HG02588 (cell line): ENCODE measurements at regions not wholly inside any gene's neighbourhood (a gene's known extent, or its start where the extent isn't known, plus 50 kb on each side); places are given as distances from the start of the nearest gene placed in this dataset.

Source experiments
- ATAC-seq: cut with Tn5 transposase; IDR thresholded peaks from one replicate; pipeline ENCODE4 v1.9.1; 2021; ENCODE audit warnings: mild to moderate bottlenecking, moderate library complexity; ENCODE audit not compliant: unreplicated experiment

DNA sequence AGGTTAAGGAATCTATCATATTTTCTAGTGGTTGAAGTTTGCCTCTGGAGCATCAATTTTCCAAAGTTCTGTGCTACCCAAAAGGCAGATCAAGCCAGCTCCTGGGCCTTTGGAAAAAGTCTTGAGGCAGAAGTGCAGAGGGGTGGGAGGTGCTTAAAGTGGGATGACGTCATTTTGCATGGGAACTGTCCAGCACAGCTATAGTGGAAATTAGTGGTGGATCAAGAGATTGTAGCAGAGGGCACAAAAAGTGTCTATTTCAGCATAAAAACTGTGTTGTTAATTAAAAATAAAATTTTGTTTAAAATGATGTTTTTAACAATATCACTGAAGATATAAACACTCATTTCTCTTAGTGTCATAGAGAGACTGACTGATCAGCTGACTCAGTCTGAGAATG lies 221.9 kb downstream of the LRRN1 start:
- ATAC-seq: no peak

DNA sequence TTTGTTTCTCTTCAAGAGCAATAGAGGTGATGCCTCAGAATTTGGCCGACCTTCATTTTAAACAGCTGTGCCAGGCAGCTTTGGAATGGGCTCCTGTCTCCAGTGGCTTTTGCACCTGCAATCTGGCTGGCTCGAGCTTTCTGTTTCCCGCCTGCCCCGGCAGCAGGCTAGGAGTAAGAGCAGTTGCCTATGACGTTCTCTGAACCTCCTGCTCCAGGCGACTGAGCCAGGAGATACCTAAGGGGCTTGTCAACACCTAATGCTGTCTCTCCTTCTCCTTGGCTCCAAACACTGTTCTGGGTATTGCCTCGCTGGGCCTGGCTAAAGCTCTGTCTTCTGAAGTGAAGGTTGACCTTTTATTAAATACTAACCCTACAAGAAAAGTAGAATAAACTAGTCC lies 229.9 kb downstream of the LRRN1 start:
- no peak for ATAC-seq

DNA sequence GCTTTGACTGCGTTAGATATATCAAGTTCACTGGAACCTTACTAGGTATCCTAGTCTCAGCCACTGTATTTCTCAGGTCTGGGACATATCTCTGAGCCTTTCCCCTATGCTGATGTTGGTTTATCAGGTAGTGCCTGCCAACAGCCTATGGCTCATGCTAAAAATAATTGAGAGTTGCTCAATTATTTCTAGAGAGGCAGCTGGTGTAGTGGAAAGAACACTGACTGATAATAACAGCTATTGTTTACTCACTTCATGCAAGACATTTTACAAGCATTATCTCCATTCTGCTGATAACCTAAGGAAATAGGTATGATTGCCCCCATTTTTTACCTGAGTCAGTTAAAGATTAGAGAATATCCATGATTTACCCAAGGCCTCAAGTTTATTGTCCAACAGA lies 231.4 kb downstream of the LRRN1 start:
- no peak for ATAC-seq

DNA sequence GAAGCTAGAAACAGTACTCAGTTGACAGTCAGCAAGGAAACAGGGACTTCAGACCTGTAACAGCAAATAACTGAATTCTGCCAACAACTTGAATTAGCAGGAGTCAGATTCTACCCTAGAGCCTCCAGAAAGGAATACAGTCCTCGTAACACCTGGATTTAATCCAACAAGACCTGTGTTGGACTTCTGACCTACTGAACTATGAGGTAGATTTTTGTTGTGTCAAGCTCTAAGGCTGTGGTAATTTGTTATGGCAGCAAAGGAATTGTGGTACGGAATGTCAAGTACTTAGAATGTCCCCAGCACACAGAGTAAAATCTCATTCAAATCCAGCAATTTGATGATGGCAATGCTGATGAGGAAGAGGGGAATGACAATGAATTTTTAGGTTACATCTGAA lies 234.1 kb downstream of the LRRN1 start:
- no peak for ATAC-seq

DNA sequence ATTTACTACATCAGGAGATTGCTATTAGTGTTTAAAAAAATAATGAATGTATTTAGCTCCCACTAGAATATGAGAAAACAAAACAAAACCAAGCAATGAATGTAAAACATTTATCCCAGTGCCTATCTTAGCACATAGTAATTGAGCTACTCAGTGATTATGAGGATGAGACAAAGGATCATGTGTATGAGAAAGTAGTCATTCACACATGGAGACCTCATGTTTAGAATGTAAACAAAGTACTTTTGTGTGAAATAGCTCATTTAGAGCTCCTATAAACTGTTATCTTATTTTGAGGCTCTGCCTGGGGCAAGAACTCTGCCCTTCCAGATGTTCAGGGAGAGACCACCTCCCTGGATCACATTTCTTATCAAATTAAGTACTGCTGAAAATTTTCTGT lies 236.8 kb downstream of the LRRN1 start:
- ATAC-seq: no peak

DNA sequence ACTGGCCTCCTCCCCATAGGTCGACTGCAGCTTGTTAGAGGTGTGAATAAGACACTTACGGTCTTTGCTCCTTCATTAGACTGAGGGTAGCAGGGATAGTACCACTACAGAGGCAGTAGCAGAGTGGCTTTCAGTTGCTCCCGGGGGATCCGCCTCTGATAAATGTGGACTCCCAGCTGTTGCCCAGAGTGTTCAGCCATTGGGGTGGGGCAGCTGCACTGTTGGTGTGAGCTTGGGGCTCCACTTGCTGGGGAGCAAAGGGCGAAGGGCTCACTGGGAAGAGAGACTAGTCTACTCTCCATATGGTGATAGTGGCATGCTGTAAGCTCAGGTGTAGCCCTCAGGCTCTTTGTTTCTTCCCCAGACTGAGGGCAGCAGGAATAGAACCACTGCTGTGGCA lies 239.1 kb downstream of the LRRN1 start:
- ATAC-seq: no peak

DNA sequence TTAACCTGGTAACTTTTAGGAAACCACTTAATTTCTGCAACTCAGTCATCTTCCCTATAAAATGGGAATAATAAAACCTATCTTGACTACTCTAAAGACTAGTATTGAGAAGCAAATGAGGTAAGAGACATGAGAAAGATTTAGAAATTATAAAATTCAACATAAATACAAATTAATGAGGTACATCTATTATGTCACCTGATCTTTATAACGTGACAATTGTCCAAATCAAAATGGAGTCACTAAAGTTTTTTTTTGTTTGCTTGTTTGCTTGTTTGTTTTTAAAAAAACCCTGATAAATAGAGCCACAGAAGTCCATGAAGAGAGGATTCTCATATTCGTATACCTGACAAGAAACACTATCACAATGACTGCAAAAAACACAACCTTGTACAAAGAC lies 242.8 kb downstream of the LRRN1 start:
- ATAC-seq: no peak

DNA sequence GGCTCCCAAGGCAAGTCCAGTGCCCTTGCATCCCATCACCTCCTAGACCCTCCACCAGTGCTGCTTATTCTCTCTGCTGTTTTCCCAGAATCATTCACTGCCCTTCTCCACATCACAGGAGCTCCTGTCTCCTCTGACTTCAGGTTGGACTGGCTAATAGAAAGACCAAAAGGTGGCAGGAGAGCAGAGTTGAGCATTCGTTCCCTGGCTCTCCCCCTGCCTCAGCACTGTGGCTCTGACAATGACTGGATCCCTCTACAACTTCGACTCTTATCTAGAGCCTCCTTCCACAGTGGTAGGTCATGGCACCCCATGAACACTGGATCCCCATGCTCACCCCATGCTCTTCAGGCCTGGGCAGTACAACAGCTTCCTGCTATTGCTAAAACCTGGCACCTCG lies 243.6 kb downstream of the LRRN1 start:
- ATAC-seq: no peak

DNA sequence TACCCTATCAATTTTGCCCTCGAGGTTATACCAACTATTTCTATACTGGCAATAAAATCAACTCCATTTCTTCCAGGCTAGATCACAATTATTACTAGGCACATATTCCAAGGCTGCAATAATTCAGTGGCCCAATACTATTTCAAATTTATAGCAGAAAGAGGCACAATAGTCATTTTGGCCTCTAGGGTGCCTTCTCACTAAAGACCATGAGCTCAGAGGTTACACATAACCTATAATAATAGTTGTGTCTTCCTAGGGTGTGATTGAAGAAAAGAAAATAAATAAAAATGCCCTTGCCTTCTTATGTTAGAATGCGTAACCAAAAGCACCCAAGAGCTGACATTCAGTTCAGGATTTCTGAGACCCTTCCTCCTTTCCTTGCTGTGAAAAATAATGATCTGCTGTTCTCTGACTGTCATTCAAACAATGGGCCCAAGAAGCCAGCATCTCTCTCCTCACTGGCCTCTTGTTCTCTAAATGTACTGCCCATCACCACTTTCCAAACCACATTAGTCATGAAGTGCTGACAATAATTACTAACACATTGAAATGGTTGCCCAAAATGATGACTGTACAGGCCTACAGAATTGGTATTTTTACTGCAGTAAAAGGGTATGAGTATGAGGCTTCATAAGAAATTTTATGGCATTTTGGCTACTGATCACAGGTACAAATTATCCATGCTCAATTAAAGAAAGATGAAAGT lies 244.8 kb downstream of the LRRN1 start:
- no peak for ATAC-seq

DNA sequence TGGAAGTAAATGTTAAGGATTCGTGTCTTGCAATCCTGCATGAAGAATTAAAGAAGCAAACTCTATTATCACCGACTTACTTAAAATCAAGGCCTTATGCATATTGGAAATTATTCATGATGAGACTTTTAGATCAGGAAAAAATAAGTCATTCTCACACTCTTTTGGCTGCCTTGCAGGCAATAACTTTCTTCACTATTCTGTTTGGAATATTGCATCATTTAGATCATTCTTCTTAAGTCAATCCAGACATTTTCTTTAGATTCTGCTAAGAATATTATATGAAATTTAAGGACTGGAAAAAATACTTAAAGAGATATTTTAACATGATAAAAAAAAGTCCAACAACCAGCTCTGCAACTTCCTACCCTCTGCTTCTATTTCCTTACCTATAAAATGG lies 245.4 kb downstream of the LRRN1 start:
- no peak for ATAC-seq

DNA sequence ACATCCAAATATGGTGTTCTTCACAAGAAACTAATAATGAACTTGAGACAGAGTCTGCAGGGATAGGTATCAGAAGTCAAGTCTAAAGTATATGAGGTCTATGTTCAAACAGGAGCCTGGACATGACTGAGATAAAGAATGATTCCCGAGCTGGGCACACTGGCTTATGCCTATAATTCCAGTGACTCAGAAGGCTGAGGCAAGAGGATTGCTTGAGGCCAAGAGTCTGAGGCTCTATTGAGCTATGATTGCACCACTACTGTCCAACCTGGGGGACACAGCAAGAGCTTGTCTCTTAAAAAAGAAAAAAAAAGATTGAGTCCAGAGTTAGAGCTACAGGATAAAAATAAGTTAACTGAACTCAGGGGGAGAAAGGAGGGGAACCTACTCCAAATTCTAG lies 246.5 kb downstream of the LRRN1 start:
- no peak for ATAC-seq

DNA sequence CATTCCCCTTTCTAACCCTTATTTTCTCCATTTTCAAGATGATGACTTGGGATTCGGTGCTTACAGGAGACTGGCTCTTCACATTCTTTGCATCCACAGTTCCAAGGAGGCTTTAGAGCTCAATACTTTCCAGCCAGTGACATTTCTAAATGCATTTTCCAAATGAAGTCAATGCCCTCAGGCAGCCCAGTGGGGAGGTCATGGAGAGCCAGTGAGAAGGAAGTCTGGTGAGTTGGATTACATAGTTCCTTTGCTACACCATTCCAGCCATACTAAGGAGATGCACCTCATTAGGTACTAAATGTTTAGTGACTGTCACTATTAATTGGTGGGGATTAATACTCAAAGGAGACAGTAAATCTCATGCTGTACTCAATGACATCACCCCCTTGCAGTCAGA lies 248.1 kb downstream of the LRRN1 start:
- no peak for ATAC-seq

DNA sequence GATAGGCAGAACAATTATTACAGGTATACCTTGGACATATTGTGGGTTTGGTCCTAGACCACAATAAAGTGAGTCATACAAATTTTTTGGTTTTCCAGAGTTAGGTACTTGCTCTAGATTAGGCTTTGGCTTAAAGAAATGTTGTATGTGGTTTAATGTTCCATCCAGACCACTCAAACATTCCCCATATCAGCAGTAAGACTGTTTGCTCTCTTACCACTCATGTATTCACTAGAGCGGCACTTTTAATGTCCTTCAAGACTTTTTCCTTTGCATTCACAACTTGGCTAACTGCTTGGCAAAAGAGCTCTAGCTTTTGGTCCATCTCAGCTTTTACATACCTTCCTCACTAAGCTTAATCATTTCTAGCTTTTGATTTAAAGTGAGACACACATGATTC lies 250.5 kb upstream of the SETMAR start:
- no peak for ATAC-seq

DNA sequence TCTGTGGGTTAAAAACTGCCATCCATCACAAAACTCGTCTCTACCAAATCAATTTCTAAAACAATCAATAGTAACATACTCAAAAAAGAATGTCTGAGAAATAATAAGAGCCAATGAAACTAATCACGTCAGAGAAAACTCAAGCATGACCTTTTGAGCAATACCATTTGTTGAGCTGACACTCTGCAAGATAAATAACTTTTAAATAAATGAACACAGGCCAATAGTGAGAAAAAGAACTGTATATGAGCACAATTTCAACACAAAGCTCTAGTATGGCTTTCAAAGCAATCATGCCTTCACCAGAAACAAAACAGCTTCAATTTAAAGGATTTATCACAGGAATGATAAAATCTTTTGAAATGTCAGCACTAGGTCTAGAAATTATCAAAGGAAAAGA lies 249.2 kb upstream of the SETMAR start:
- ATAC-seq: no peak

DNA sequence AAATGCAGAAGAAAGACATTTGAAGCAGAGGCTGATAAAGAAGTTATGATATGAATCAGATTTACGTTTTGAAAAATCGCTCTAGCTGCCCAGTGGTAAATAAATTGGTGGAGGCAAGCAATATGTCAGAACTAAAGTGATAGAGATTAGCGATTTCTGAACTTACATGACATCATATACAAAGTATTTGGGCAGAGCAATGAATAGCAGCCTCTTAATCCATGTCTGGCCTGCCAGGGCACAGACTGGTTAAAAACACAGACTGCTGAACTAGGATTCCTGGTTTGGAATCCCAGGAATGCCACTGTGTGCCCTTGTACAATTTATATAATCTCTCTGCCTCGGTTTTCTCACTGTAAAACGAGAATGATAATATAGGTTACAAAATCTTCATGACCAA lies 243.1 kb upstream of the SETMAR start:
- ATAC-seq: no peak

DNA sequence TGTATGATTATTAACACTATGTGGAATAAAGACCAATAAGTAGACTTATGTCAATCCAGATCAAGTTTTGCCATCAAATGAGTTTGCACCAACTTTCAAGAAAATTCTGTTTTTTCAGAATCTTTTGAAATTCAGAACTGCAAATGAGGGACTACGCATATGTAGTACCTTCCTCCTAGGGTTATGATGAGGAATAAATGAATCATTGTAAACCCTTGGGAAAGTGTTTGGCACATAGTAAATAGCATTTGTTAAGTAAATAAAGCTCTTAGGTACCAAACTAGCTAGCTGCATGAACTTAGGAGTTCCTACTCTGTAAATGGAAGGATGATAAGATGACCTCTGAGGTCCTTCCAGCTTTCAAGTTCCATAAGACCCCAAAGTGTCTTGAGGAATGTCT lies 242.6 kb upstream of the SETMAR start:
- no peak for ATAC-seq

DNA sequence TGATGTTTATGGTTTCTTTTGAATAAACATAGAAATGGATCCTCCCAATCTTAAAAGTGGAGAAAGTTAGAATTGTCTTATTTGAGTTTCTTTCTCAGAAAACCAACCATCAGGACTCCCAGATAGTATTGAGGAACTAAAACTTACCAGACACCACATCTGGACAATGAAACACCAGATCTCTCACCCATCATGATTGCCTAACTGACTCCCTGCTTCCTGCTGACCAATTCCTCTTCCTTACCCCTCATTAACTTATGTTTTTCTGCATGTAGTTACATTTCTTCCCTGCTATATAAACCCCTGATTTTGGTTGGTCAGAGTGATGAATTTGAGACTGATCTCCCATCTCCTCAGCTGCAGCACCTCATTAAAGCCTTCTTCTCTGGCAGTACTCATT lies 242.0 kb upstream of the SETMAR start:
- ATAC-seq: no peak

DNA sequence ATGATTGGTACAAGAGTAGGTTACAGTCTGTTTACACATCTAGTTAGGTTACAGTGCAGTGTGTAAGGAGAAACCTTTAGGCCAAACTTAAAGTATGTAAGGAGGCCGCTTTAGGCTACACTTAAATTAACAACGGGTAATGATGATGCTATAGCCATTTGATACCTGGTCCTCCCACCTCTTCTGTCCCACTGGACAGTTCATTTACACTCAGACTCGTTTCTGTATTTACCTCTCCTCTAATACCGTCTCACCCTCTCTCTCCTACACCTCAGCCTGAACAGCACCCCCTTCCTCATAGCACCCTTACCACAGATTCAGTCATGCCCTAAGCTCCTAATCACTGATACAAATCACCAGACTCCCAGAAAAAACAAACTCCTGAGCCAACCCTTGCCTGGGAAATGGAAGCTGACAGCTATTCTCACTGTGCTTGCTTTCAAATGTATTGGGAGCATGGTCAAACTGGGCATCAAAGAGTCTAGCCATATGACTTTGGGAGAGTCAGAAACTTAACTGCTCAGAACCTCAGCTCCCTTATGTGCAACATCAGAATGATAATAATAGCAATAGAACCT lies 241.3 kb upstream of the SETMAR start:
- ATAC-seq: no peak

DNA sequence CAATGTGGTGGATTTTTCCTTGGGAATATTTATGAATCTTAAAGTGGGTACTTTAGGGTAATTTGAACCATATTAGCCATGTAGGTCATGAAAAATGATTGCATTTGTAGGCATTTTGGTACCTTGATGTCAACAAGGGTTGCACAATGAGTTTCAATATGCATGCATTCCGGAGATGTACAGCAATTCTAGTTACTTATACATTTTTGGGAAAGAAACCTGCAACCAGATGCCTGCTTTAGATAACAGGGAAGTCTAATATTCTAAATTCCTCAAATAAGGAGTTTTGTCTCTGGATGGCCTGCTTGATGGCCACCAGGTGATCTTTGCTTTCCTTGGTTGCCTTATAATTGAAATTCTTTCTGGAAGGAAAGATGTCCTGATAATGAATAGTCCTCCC lies 240.5 kb upstream of the SETMAR start:
- ATAC-seq: no peak

DNA sequence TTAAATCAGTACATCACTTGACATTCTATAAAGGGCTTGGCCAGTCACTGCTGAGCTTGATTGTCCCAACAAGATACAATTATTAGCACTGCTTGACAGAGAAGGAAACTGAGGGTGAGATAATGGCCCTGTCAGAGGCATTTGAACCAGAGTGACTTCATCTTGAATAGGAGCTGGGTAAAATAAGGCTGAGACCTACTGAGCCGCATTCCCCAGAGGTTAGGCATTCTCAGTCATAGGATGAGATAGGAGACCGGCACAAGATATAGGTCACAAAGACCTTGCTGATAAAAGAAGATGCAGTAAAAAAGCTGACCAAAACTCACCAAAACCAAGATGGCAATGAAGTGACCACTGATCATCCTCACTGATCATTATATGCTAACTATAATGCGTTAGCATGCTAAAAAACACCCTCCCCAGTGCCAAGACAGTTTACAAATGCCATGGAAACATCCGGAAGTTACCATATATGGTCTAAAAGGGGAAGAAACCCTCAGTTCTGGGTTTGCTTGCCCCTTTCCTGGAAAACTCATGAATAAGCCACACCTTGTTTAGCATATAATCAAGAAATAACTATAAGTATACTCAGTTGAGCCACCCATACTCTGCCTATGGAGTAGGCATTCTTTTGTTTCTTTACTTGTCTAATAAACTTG lies 239.1 kb upstream of the SETMAR start:
- no peak for ATAC-seq

DNA sequence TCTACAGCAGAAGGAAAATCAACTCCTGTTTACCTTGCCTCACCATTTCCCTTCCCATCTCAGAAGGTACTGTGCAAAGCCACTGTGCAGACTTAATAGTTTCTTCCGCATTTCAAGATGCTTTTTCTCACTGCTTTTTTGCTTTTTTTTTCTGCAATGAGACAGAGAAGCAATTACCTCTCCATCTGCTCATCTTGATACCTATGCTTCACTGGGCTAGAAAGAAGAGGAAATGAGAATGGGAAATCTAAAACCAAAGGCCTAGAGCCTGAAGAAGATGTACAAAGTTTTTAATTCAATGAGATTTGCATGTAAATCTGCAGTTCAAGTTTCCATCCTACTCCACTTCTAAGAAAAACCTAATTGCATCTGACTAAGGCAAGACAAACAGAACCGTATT lies 238.1 kb upstream of the SETMAR start:
- ATAC-seq: no peak

DNA sequence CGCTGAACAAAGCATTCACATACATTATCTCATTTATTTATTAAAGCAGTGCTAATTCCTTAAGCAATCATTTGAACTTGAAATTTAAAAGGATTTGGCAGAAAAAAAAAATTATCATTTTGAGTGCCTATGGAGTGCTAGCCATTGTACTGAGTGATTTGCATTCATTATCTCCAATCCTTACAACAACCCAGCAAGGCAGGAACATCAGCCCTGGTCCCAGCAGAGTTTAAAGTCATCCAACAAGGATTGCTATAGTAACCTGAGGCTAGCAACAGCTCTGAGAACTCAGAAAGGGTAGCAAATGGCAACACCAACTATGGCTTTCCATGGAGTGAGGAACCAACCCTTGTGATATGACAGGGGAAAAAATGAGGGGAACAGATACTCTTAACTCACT lies 237.6 kb upstream of the SETMAR start:
- ATAC-seq: no peak

DNA sequence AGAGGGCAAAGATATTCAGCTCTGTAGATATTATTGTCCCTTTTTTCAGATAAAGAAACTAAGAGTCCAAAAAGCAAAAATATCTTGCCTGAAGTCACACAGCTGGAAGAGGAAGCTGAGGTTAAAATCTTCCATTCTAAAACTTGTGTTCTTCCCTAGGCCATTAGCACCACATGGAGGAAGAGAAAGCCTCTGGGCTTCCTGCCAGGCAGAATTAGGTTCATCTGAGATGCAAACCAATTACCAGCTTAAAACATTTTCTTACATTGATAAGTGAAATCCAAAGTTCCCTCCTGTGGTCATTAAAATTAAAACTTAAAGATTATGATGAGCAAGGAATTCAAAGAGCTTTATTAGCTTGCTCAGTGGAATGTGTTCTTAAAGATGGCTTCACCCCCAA lies 235.3 kb upstream of the SETMAR start:
- no peak for ATAC-seq
